ENCODE measurements at regions not wholly inside any gene's neighbourhood (a gene's known extent, or its start where the extent isn't known, plus 50 kb on each side); places are given as distances from the start of the nearest gene placed in this dataset.

- H3K9me3 ChIP-seq (ENCODE audit: insufficient read depth, low read length) = no peaks in the 10 kb centered on the region
- no peaks in the 10 kb centered on the region for H4K20me1 ChIP-seq (ENCODE audit: insufficient read depth, low read length)
- H3K4me3 ChIP-seq (ENCODE audit: low read length) = no peak overlapping the region
- H3K27ac ChIP-seq (ENCODE audit: low read length) = no peak overlapping the region
- H3K79me2 ChIP-seq (ENCODE audit: low read length) = no peaks in the 10 kb centered on the region
- H3K27me3 ChIP-seq (ENCODE audit: low read depth, low read length) = no peaks in the 10 kb centered on the region
- TF ChIP-seq CTCF (IDR thresholded peaks at IDR 0.05; ENCODE audit: low read depth, low read length) = no peak
- no peak overlapping the region for H2AFZ ChIP-seq (ENCODE audit: low read depth, low read length)
- no peak overlapping the region for H3K9ac ChIP-seq (ENCODE audit: low read length)
- H3K36me3 ChIP-seq (replicated peaks; ENCODE audit: low read depth, low read length) = no peaks in the 10 kb centered on the region
- H3K4me1 ChIP-seq (ENCODE audit: low read length) = no peaks in the 10 kb centered on the region
- no peak overlapping the region for H3K4me2 ChIP-seq (ENCODE audit: low read length)
Observed at GRCh38 chr16:11487289-11487688, 99.4 kb downstream of the LITAF start.

GRCh38 chr16:11488304-11488703 lies 98.4 kb downstream of the LITAF start:
- H3K4me2 ChIP-seq (ENCODE audit: low read length) = no peak overlapping the region
- H3K79me2 ChIP-seq (ENCODE audit: low read length) = no peaks in the 10 kb centered on the region
- no peaks in the 10 kb centered on the region for H3K27me3 ChIP-seq (ENCODE audit: low read depth, low read length)
- TF ChIP-seq CTCF (IDR thresholded peaks at IDR 0.05; ENCODE audit: low read depth, low read length) = no peak
- TF ChIP-seq EZH2phosphoT487 (IDR thresholded peaks at IDR 0.05; ENCODE audit: low read depth) = no peak
- H3K4me1 ChIP-seq (ENCODE audit: low read length) = no peaks in the 10 kb centered on the region; the same call in 1 of the 2 replicates
- no peaks in the 10 kb centered on the region for H3K36me3 ChIP-seq (replicated peaks; ENCODE audit: low read depth, low read length)
- H3K9me3 ChIP-seq (ENCODE audit: insufficient read depth, low read length) = no peaks in the 10 kb centered on the region
- no peak overlapping the region for H3K4me3 ChIP-seq (ENCODE audit: low read length)
- H3K9ac ChIP-seq (ENCODE audit: low read length) = no peak overlapping the region
- H4K20me1 ChIP-seq (ENCODE audit: insufficient read depth, low read length) = no peaks in the 10 kb centered on the region
- H3K27ac ChIP-seq (ENCODE audit: low read length) = no peak overlapping the region
- no peak overlapping the region for H2AFZ ChIP-seq (ENCODE audit: low read depth, low read length)

GRCh38 chr16:11491524-11491923 lies 95.2 kb downstream of the LITAF start:
- Histone ChIP-seq H3K27me3 (ENCODE audit: low read depth, low read length) (no peaks in the 10 kb centered on the region), H3K79me2 (ENCODE audit: low read length) (no peaks in the 10 kb centered on the region), H3K4me3 (ENCODE audit: low read length) (no peak overlapping the region), H3K9ac (ENCODE audit: low read length) (no peak overlapping the region), H3K9me3 (ENCODE audit: insufficient read depth, low read length) (no peaks in the 10 kb centered on the region), H3K4me1 (ENCODE audit: low read length) (peaks cover 9% of the 10 kb centered on the region), H3K27ac (ENCODE audit: low read length) (no peak overlapping the region), H3K36me3 (replicated peaks; ENCODE audit: low read depth, low read length) (no peaks in the 10 kb centered on the region), H3K4me2 (ENCODE audit: low read length) (no peak overlapping the region), H4K20me1 (ENCODE audit: insufficient read depth, low read length) (no peaks in the 10 kb centered on the region), H2AFZ (ENCODE audit: low read depth, low read length) (no peak overlapping the region)
- TF ChIP-seq EZH2phosphoT487 (IDR thresholded peaks at IDR 0.05; ENCODE audit: low read depth) = no peak
- no peak for TF ChIP-seq CTCF (IDR thresholded peaks at IDR 0.05; ENCODE audit: low read depth, low read length)

GRCh38 chr16:11492808-11493530 lies 93.8 kb downstream of the LITAF start:
- H3K79me2 ChIP-seq (ENCODE audit: low read length) = no peaks in the 10 kb centered on the region
- no peaks in the 10 kb centered on the region for H3K27me3 ChIP-seq (ENCODE audit: low read depth, low read length)
- H3K9ac ChIP-seq (ENCODE audit: low read length) = no peak overlapping the region
- no peak overlapping the region for H3K4me3 ChIP-seq (ENCODE audit: low read length)
- no peaks in the 10 kb centered on the region for H4K20me1 ChIP-seq (ENCODE audit: insufficient read depth, low read length)
- peak overlapping the region; percentile 17; the same call in 1 of the 2 replicates for H3K4me2 ChIP-seq (ENCODE audit: low read length)
- TF ChIP-seq EZH2phosphoT487 (IDR thresholded peaks at IDR 0.05; ENCODE audit: low read depth) = no peak
- TF ChIP-seq CTCF (IDR thresholded peaks at IDR 0.05; ENCODE audit: low read depth, low read length) = no peak
- H2AFZ ChIP-seq (ENCODE audit: low read depth, low read length) = no peak overlapping the region
- no peak overlapping the region for H3K27ac ChIP-seq (ENCODE audit: low read length)
- peaks cover 9% of the 10 kb centered on the region for H3K4me1 ChIP-seq (ENCODE audit: low read length)
- H3K9me3 ChIP-seq (ENCODE audit: insufficient read depth, low read length) = no peaks in the 10 kb centered on the region
- H3K36me3 ChIP-seq (replicated peaks; ENCODE audit: low read depth, low read length) = no peaks in the 10 kb centered on the region
